ENCODE measurements at regions not wholly inside any gene's neighbourhood (a gene's known extent, or its start where the extent isn't known, plus 50 kb on each side); places are given as distances from the start of the nearest gene placed in this dataset.
"Not testable (repeated sequence)": the region's sequence is repeated elsewhere in the genome, so short reads cannot be mapped to it uniquely, and the experiment has no call there.

DNA sequence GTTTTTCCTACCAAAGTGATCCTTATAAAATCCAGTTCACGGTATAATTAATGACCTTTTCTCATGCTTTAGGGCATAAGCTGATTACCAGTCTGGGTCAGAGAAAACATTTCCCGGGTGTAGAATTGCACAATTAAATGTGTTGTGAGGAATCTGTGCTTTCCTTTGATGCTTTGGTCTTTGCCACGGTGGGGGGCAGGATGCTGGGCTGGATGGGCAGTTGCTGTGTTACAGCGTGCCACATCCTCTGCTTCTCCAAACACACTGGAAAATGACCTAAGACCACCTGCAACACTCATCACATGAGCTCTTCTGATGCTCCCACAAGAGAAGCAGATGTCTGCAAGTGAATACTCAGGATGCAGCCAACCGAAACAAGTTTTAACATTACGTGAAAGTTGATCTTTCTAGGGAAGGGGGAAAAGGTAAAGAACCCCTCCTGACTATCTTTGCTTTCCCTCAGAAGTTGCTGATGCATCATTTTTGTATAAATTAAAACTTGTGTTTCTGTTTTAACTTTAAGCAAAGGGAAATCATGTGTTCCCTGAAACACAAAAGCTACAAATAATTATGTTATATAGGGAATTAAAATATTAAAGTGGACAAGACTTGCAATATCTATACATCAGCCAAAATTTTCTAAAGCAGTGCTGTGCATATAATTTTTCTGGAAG is 515.3 kb upstream of the NR5A2 start:
- no peaks in the 10 kb centered on the region for H3K27me3 ChIP-seq (ENCODE audit: control insufficient read depth in 3 of 3, insufficient read depth in 3 of 3, low read length in 3 of 3)
- H3K9me3 ChIP-seq (ENCODE audit: control insufficient read depth in 2 of 2, insufficient read depth in 1 of 2, low read depth in 1 of 2, low read length in 1 of 2): no peaks in the 10 kb centered on the region
- H3K36me3 ChIP-seq (ENCODE audit: control insufficient read depth in 3 of 3, insufficient read depth in 2 of 3, low read depth in 1 of 3, low read length in 3 of 3): no peaks in the 10 kb centered on the region
- H3K27ac ChIP-seq (ENCODE audit: low read depth in 1 of 3, low read length in 2 of 3): no peak overlapping the region
- no peak overlapping the region for H3K4me3 ChIP-seq (ENCODE audit: low read depth in 1 of 3, low read length in 3 of 3)
- FAIRE-seq (no peak), DNase-seq (no peak)
- no peaks in the 10 kb centered on the region for H3K4me1 ChIP-seq (ENCODE audit: control insufficient read depth in 3 of 3, insufficient read depth in 2 of 3, low read depth in 1 of 3, low read length in 2 of 3)
- WGBS, 3 donors: 55 to 70% (median 63%) methylated on average over 6 of the region's 6 CpGs

- Histone ChIP-seq H3K9me3 (ENCODE audit: control insufficient read depth in 2 of 2, insufficient read depth in 1 of 2, low read depth in 1 of 2, low read length in 1 of 2) (no peaks in the 10 kb centered on the region), H3K4me1 (ENCODE audit: control insufficient read depth in 3 of 3, insufficient read depth in 2 of 3, low read depth in 1 of 3, low read length in 2 of 3) (no peaks in the 10 kb centered on the region), H3K27me3 (ENCODE audit: control insufficient read depth in 3 of 3, insufficient read depth in 3 of 3, low read length in 3 of 3) (no peaks in the 10 kb centered on the region), H3K27ac (ENCODE audit: low read depth in 1 of 3, low read length in 2 of 3) (no peak overlapping the region), H3K4me3 (ENCODE audit: low read depth in 1 of 3, low read length in 3 of 3) (no peak overlapping the region), H3K36me3 (ENCODE audit: control insufficient read depth in 3 of 3, insufficient read depth in 2 of 3, low read depth in 1 of 3, low read length in 3 of 3) (no peaks in the 10 kb centered on the region)
- no peak for DNase-seq
- FAIRE-seq: no peak
- 62 to 73% (median 67%) methylated on average over 4 of the region's 4 CpGs for WGBS, 3 donors
Measured at GRCh38 chr1:199515261-199515660, 512.2 kb upstream of the NR5A2 start.

DNA sequence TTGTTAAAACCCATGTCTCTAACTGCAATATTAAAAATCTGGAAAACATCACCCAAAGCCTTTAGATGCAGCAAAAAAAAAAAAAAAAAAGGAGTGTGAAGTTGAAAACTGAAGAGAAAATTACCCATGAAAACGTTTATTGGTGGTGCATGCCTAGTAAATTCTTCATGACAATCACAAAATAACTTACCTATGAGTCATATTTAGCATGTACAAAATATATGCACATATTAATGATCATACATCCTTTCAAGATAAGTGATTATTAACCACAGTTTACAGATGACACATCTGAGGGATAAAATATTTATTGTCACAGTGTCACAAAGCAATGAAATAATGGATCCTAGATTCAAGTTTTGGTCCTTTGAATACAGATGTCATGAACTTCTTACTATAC is 505.2 kb upstream of the NR5A2 start:
- H3K9me3 ChIP-seq (ENCODE audit: control insufficient read depth in 2 of 2, insufficient read depth in 1 of 2, low read depth in 1 of 2, low read length in 1 of 2): no peaks in the 10 kb centered on the region
- no peak for DNase-seq
- no peaks in the 10 kb centered on the region for H3K27me3 ChIP-seq (ENCODE audit: control insufficient read depth in 3 of 3, insufficient read depth in 3 of 3, low read length in 3 of 3)
- H3K27ac ChIP-seq (ENCODE audit: low read depth in 1 of 3, low read length in 2 of 3): no peak overlapping the region
- H3K4me3 ChIP-seq (ENCODE audit: low read depth in 1 of 3, low read length in 3 of 3): no peak overlapping the region
- FAIRE-seq: no peak
- no peaks in the 10 kb centered on the region for H3K36me3 ChIP-seq (ENCODE audit: control insufficient read depth in 3 of 3, insufficient read depth in 2 of 3, low read depth in 1 of 3, low read length in 3 of 3)
- 0 to 26% (median 19%) methylated on average over 1 of the region's 1 CpG for WGBS, 3 donors
- no peaks in the 10 kb centered on the region for H3K4me1 ChIP-seq (ENCODE audit: control insufficient read depth in 3 of 3, insufficient read depth in 2 of 3, low read depth in 1 of 3, low read length in 2 of 3)

DNA sequence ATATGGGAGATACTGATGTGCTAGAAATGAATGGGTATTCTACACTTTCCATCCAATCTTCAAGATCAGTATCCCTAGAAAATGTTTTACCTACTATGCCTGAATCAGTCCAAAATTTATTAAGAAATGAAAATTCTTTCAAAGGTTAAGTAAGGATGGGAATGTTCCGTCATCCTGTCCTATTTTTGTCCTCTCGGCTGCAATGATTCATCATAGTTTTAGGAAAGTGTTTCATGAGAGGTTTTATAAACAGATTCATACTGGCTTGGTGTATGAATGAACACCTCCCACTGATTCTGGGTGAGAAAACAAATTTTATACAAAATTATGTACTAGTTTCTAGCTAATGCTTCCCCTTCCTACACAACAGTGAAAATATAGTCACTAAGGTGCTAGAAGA is 504.6 kb upstream of the NR5A2 start:
- Histone ChIP-seq H3K9me3 (ENCODE audit: control insufficient read depth in 2 of 2, insufficient read depth in 1 of 2, low read depth in 1 of 2, low read length in 1 of 2) (no peaks in the 10 kb centered on the region), H3K4me3 (ENCODE audit: low read depth in 1 of 3, low read length in 3 of 3) (no peak overlapping the region), H3K27me3 (ENCODE audit: control insufficient read depth in 3 of 3, insufficient read depth in 3 of 3, low read length in 3 of 3) (no peaks in the 10 kb centered on the region), H3K4me1 (ENCODE audit: control insufficient read depth in 3 of 3, insufficient read depth in 2 of 3, low read depth in 1 of 3, low read length in 2 of 3) (no peaks in the 10 kb centered on the region), H3K27ac (ENCODE audit: low read depth in 1 of 3, low read length in 2 of 3) (no peak overlapping the region), H3K36me3 (ENCODE audit: control insufficient read depth in 3 of 3, insufficient read depth in 2 of 3, low read depth in 1 of 3, low read length in 3 of 3) (no peaks in the 10 kb centered on the region)
- FAIRE-seq: no peak
- WGBS, 3 donors: 77 to 92% (median 86%) methylated on average over 2 of the region's 2 CpGs
- DNase-seq: no peak

GRCh38 chr1:199529324-199529723 is 498.2 kb upstream of the NR5A2 start:
- Histone ChIP-seq H3K27ac (ENCODE audit: low read depth in 1 of 3, low read length in 2 of 3) (no peak overlapping the region), H3K4me1 (ENCODE audit: control insufficient read depth in 3 of 3, insufficient read depth in 2 of 3, low read depth in 1 of 3, low read length in 2 of 3) (no peaks in the 10 kb centered on the region), H3K9me3 (ENCODE audit: control insufficient read depth in 2 of 2, insufficient read depth in 1 of 2, low read depth in 1 of 2, low read length in 1 of 2) (peaks cover 0 to 2% of the 10 kb centered on the region in 2 donors), H3K27me3 (ENCODE audit: control insufficient read depth in 3 of 3, insufficient read depth in 3 of 3, low read length in 3 of 3) (no peaks in the 10 kb centered on the region), H3K4me3 (ENCODE audit: low read depth in 1 of 3, low read length in 3 of 3) (no peak overlapping the region), H3K36me3 (ENCODE audit: control insufficient read depth in 3 of 3, insufficient read depth in 2 of 3, low read depth in 1 of 3, low read length in 3 of 3) (no peaks in the 10 kb centered on the region)
- 71 to 76% methylated on average over 1 of the region's 1 CpG; no CpG with 5 or more reads in 1 of the 3 donors for WGBS, 3 donors
- no peak for FAIRE-seq
- DNase-seq: no peak

- H3K9me3 ChIP-seq (ENCODE audit: control insufficient read depth in 2 of 2, insufficient read depth in 1 of 2, low read depth in 1 of 2, low read length in 1 of 2): peaks cover 3 to 16% of the 10 kb centered on the region in 2 donors
- H3K36me3 ChIP-seq (ENCODE audit: control insufficient read depth in 3 of 3, insufficient read depth in 2 of 3, low read depth in 1 of 3, low read length in 3 of 3); DNase-seq; H3K4me1 ChIP-seq (ENCODE audit: control insufficient read depth in 3 of 3, insufficient read depth in 2 of 3, low read depth in 1 of 3, low read length in 2 of 3); H3K27me3 ChIP-seq (ENCODE audit: control insufficient read depth in 3 of 3, insufficient read depth in 3 of 3, low read length in 3 of 3); H3K27ac ChIP-seq (ENCODE audit: low read depth in 1 of 3, low read length in 2 of 3); FAIRE-seq; H3K4me3 ChIP-seq (ENCODE audit: low read depth in 1 of 3, low read length in 3 of 3): not testable (repeated sequence)
- 57 to 72% (median 60%) methylated on average over 4 of the region's 4 CpGs for WGBS, 3 donors
Measured at GRCh38 chr1:199533361-199533760, 494.1 kb upstream of the NR5A2 start.

DNA sequence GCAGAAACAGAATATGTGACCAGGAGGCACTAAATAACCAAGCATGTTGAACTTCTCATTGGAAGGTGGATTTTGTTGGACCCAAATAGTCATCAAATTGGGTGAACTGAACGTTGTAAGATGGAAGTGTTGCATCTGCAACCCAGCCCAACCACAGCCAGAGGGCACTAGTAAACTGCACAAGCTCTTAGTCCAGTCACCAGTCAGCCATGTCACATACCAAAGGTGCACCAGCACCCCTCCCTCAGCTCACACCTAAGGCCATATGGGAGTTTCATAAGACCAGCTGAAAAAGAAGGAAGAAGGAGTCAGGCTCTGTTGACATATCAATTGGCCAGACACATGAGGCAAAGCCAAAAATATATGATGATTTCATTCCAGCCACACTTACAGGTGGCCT is 481.7 kb upstream of the NR5A2 start:
- FAIRE-seq (no peak), DNase-seq (peak; percentile 4 to 14)
- H3K4me1 ChIP-seq (ENCODE audit: control insufficient read depth in 3 of 3, insufficient read depth in 2 of 3, low read depth in 1 of 3, low read length in 2 of 3): no peaks in the 10 kb centered on the region
- no peaks in the 10 kb centered on the region for H3K27me3 ChIP-seq (ENCODE audit: control insufficient read depth in 3 of 3, insufficient read depth in 3 of 3, low read length in 3 of 3)
- H3K36me3 ChIP-seq (ENCODE audit: control insufficient read depth in 3 of 3, insufficient read depth in 2 of 3, low read depth in 1 of 3, low read length in 3 of 3): no peaks in the 10 kb centered on the region
- no peak overlapping the region for H3K27ac ChIP-seq (ENCODE audit: low read depth in 1 of 3, low read length in 2 of 3)
- 15 to 74% (median 24%) methylated on average over 1 of the region's 1 CpG for WGBS, 3 donors
- H3K9me3 ChIP-seq (ENCODE audit: control insufficient read depth in 2 of 2, insufficient read depth in 1 of 2, low read depth in 1 of 2, low read length in 1 of 2): no peaks in the 10 kb centered on the region
- no peak overlapping the region for H3K4me3 ChIP-seq (ENCODE audit: low read depth in 1 of 3, low read length in 3 of 3)

DNA sequence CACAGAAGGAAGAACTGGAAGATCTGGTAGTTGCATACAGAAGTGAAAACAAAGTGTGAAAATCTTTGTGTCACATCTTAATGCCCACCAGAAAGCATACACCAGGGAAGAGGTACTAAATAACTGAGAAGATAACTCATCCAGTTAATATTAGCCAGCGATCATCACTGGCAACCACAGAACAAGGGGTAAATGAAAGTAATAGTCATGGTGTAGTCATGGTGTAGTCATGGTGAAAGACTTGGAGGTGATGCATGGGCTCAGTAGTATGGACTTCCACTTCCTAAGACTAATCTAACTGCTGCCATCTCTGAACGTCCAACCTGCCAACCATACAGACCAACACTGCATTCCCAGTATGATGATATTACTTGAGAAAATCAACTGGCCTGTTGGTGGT is 481.2 kb upstream of the NR5A2 start:
- WGBS, 3 donors: 87 to 90% (median 89%) methylated on average over 2 of the region's 2 CpGs

DNA sequence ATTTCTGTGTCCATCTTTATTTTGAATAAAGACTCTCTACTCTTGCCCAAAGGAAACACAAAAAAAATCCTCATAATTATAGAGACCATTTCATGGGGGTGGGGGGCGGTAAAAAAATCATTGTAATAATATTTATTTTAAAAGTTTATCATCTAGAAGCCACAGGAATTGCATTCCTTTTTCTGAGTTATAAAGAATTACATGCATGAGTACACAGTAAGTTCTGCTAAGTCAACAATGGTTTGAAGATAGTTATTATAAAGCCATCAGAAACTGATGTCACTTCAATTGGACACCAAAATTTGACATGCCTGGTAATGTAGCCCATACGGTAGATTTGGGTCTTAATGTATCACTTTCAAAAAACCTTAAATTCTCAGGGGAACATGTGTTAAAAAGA is 478.1 kb upstream of the NR5A2 start:
- H3K27ac ChIP-seq (ENCODE audit: low read depth in 1 of 3, low read length in 2 of 3): no peak overlapping the region
- H3K4me1 ChIP-seq (ENCODE audit: control insufficient read depth in 3 of 3, insufficient read depth in 2 of 3, low read depth in 1 of 3, low read length in 2 of 3): no peaks in the 10 kb centered on the region
- H3K27me3 ChIP-seq (ENCODE audit: control insufficient read depth in 3 of 3, insufficient read depth in 3 of 3, low read length in 3 of 3): no peaks in the 10 kb centered on the region
- no peak for DNase-seq
- no peak overlapping the region for H3K4me3 ChIP-seq (ENCODE audit: low read depth in 1 of 3, low read length in 3 of 3)
- no peaks in the 10 kb centered on the region for H3K36me3 ChIP-seq (ENCODE audit: control insufficient read depth in 3 of 3, insufficient read depth in 2 of 3, low read depth in 1 of 3, low read length in 3 of 3)
- H3K9me3 ChIP-seq (ENCODE audit: control insufficient read depth in 2 of 2, insufficient read depth in 1 of 2, low read depth in 1 of 2, low read length in 1 of 2): no peaks in the 10 kb centered on the region
- 66 to 70% (median 68%) methylated on average over 2 of the region's 2 CpGs for WGBS, 3 donors
- FAIRE-seq: no peak

More for the DNA sequence above, 481.2 kb upstream of the NR5A2 start:
- Histone ChIP-seq H3K27ac (ENCODE audit: low read depth in 1 of 3, low read length in 2 of 3) (no peak overlapping the region), H3K27me3 (ENCODE audit: control insufficient read depth in 3 of 3, insufficient read depth in 3 of 3, low read length in 3 of 3) (no peaks in the 10 kb centered on the region), H3K9me3 (ENCODE audit: control insufficient read depth in 2 of 2, insufficient read depth in 1 of 2, low read depth in 1 of 2, low read length in 1 of 2) (no peaks in the 10 kb centered on the region), H3K36me3 (ENCODE audit: control insufficient read depth in 3 of 3, insufficient read depth in 2 of 3, low read depth in 1 of 3, low read length in 3 of 3) (no peaks in the 10 kb centered on the region), H3K4me3 (ENCODE audit: low read depth in 1 of 3, low read length in 3 of 3) (no peak overlapping the region), H3K4me1 (ENCODE audit: control insufficient read depth in 3 of 3, insufficient read depth in 2 of 3, low read depth in 1 of 3, low read length in 2 of 3) (no peaks in the 10 kb centered on the region)
- FAIRE-seq: no peak
- no peak for DNase-seq
